OCI-LY7 (cell line): ENCODE measurements at regions not wholly inside any gene's neighbourhood (a gene's known extent, or its start where the extent isn't known, plus 50 kb on each side); places are given as distances from the start of the nearest gene placed in this dataset.

Experiments used
- BruUV-seq: library from RNA; stranded (reverse); fragments of 400-500 nt; replicated peaks from 2 replicates; lab custom pipeline; 2021; lab: Mats Ljungman, UMichigan
- CTCF ChIA-PET: fragments of 300-600 bp; sonication (Branson Sonifier 250); formaldehyde crosslinking; loops from one replicate; lab custom pipeline; 2022; ENCODE audit warnings: antibody characterized with exemption; ENCODE audit not compliant: unreplicated experiment; lab: Charles Lee
- POLR2A ChIA-PET: fragments of 300-600 bp; sonication (Branson Sonifier 250); formaldehyde crosslinking; loops from one replicate; lab custom pipeline; 2022; ENCODE audit warnings: antibody characterized with exemption; lab: Charles Lee
- DNase-seq: peaks from one replicate; pipeline ENCODE4 v3.0.0-alpha.2; 2015; ENCODE audit warnings: low spot score
- H2AFZ ChIP-seq: fragments of 200-600 bp; sonication (generic), shearing (Covaris generic); 2 replicates; pipeline ENCODE4 v1.6.1; 2014; ENCODE audit warnings: mild to moderate bottlenecking, antibody characterized with exemption, low read length, moderate library complexity
- H3K27ac ChIP-seq: fragments of 200-600 bp; sonication (generic); 2 replicates; pipeline ENCODE4 v1.5.1; 2014; ENCODE audit warnings: mixed run types, low read depth, mild to moderate bottlenecking, moderate library complexity, low read length, inconsistent platforms; ENCODE audit not compliant: poor library complexity, severe bottlenecking
- H3K36me3 ChIP-seq: fragments of 200-600 bp; sonication (generic); 2 replicates; pipeline ENCODE4 v1.6.1; 2014; ENCODE audit warnings: mild to moderate bottlenecking, antibody characterized with exemption, low read length, moderate library complexity, mixed read lengths; ENCODE audit not compliant: insufficient read depth
- H3K4me1 ChIP-seq: fragments of 200-600 bp; sonication (generic); 2 replicates; pipeline ENCODE4 v1.5.1; 2014; ENCODE audit warnings: mild to moderate bottlenecking, low read length; ENCODE audit not compliant: insufficient read depth, poor library complexity, severe bottlenecking
- H3K4me2 ChIP-seq: fragments of 200-600 bp; sonication (generic); 2 replicates; pipeline ENCODE4 v1.6.1; 2014; ENCODE audit warnings: mild to moderate bottlenecking, low read length
- H3K4me3 ChIP-seq: fragments of 200-600 bp; sonication (generic); 2 replicates; pipeline ENCODE4 v1.5.1; 2014; ENCODE audit warnings: mild to moderate bottlenecking, low read depth, low read length; ENCODE audit not compliant: poor library complexity, severe bottlenecking
- H3K79me2 ChIP-seq: fragments of 200-600 bp; sonication (generic); 2 replicates; pipeline ENCODE4 v1.6.1; 2016; ENCODE audit warnings: low read depth, mild to moderate bottlenecking, low read length, moderate library complexity, mixed read lengths; ENCODE audit not compliant: insufficient read depth
- H3K9me2 ChIP-seq: fragments of 200-600 bp; sonication (generic); 2 replicates; pipeline ENCODE4 v1.6.1; 2016; ENCODE audit warnings: mild to moderate bottlenecking, low read length, mixed read lengths; ENCODE audit not compliant: insufficient read depth
- H3K9me3 ChIP-seq: fragments of 200-600 bp; sonication (generic); 2 replicates; pipeline ENCODE4 v1.6.1; 2014; ENCODE audit warnings: mild to moderate bottlenecking, mixed run types, low read length, mixed read lengths
- H4K20me1 ChIP-seq: fragments of 200-600 bp; sonication (generic); 2 replicates; pipeline ENCODE4 v1.6.1; 2014; ENCODE audit warnings: mild to moderate bottlenecking, antibody characterized with exemption, low read length, moderate library complexity, mixed read lengths; ENCODE audit not compliant: insufficient read depth
- CTCF ChIP-seq: fragments of 200-600 bp; sonication (generic); conservative IDR thresholded peaks from 2 replicates; pipeline ENCODE4 v1.5.1; 2014; ENCODE audit warnings: mild to moderate bottlenecking, antibody characterized with exemption, low read length, moderate library complexity, mixed read lengths
- EZH2phosphoT487 ChIP-seq: fragments of 200-600 bp; sonication (generic); IDR thresholded peaks from 2 replicates; pipeline ENCODE4 v1.6.1; 2018; ENCODE audit warnings: low read depth, borderline replicate concordance, mild to moderate bottlenecking, mixed run types, antibody characterized with exemption, low read length, moderate library complexity, mixed read lengths
- intact Hi-C: fragments of 100-400 bp; cut with micrococcal nuclease; formaldehyde crosslinking; loops from one replicate; pipeline ENCODE4 v1.10.0; 2022; ENCODE audit not compliant: unreplicated experiment

GRCh38 chr1:4959216-4959615 is 304.8 kb downstream of the AJAP1 start:
- ChIA-PET POLR2A (no interaction called here), CTCF (no interaction called here)
- no peak for TF ChIP-seq EZH2phosphoT487
- no peak for TF ChIP-seq CTCF
- Histone ChIP-seq H3K27ac (no peak overlapping the region), H3K9me3 (peaks cover 7% of the 10 kb centered on the region; the same call in 1 of the 2 replicates), H3K4me2 (no peak overlapping the region), H3K79me2 (no peaks in the 10 kb centered on the region), H4K20me1 (no peaks in the 10 kb centered on the region), H3K4me3 (no peak overlapping the region), H3K9me2 (no peaks in the 10 kb centered on the region), H3K36me3 (no peaks in the 10 kb centered on the region), H3K4me1 (no peaks in the 10 kb centered on the region), H2AFZ (no peak overlapping the region)
- BruUV-seq: no TSS peak
- DNase-seq: no peak
- intact Hi-C loops: no loop called here

- no peaks in the 10 kb centered on the region for H3K4me1 ChIP-seq
- TF ChIP-seq CTCF (no peak), EZH2phosphoT487 (no peak)
- no peaks in the 10 kb centered on the region for H3K36me3 ChIP-seq
- H3K79me2 ChIP-seq: no peaks in the 10 kb centered on the region
- no TSS peak for BruUV-seq
- no peak for DNase-seq
- intact Hi-C loops: no loop called here
- H3K9me3 ChIP-seq: peaks cover 7% of the 10 kb centered on the region; the same call in 1 of the 2 replicates
- H4K20me1 ChIP-seq: no peaks in the 10 kb centered on the region
- ChIA-PET CTCF (no interaction called here), POLR2A (no interaction called here)
- no peak overlapping the region for H2AFZ ChIP-seq
- no peak overlapping the region for H3K4me3 ChIP-seq
- H3K4me2 ChIP-seq: no peak overlapping the region
- no peak overlapping the region for H3K27ac ChIP-seq
- H3K9me2 ChIP-seq: no peaks in the 10 kb centered on the region
Measured at GRCh38 chr1:4957027-4957426, 302.6 kb downstream of the AJAP1 start.

GRCh38 chr1:4954392-4954791 is 300.0 kb downstream of the AJAP1 start:
- Histone ChIP-seq H2AFZ (no peak overlapping the region), H3K36me3 (no peaks in the 10 kb centered on the region), H3K4me3 (no peak overlapping the region), H4K20me1 (no peaks in the 10 kb centered on the region), H3K4me2 (no peak overlapping the region), H3K9me2 (no peaks in the 10 kb centered on the region), H3K27ac (no peak overlapping the region), H3K4me1 (no peaks in the 10 kb centered on the region), H3K79me2 (no peaks in the 10 kb centered on the region), H3K9me3 (peaks cover 7% of the 10 kb centered on the region; the same call in 1 of the 2 replicates)
- intact Hi-C loops: no loop called here
- BruUV-seq: no TSS peak
- TF ChIP-seq EZH2phosphoT487 (no peak), CTCF (no peak)
- CTCF ChIA-PET: no interaction called here
- no peak for DNase-seq
- POLR2A ChIA-PET: no interaction called here
